CD4-positive, alpha-beta T cell treated with Interleukin-6 for 4 hours (primary cell): ENCODE measurements at regions not wholly inside any gene's neighbourhood (a gene's known extent, or its start where the extent isn't known, plus 50 kb on each side); places are given as distances from the start of the nearest gene placed in this dataset.

Experiments used
- DNase-seq: peaks from one replicate; pipeline ENCODE4 v3.0.0-alpha.2; 2020; ENCODE audit warnings: mixed read lengths

DNA sequence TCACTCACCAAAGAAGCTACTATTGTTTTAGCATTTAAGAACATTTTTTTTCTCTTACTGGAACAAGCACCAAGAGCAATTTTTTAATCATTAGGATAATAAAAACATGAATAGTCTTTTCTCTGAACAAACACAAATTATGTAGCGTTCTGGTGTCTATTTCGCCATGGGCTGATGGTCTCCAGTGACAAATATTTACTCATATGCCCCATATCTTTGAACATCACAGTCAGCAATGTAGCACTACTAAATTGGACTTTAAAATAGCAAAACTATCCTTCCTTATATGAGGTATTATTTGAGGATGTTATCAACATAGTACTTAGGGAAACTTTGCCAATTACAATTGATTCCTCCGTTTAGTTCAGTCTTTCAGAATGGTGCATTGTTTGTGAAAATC lies 1326.0 kb upstream of the ZEB2 start:
- no peak for DNase-seq

DNA sequence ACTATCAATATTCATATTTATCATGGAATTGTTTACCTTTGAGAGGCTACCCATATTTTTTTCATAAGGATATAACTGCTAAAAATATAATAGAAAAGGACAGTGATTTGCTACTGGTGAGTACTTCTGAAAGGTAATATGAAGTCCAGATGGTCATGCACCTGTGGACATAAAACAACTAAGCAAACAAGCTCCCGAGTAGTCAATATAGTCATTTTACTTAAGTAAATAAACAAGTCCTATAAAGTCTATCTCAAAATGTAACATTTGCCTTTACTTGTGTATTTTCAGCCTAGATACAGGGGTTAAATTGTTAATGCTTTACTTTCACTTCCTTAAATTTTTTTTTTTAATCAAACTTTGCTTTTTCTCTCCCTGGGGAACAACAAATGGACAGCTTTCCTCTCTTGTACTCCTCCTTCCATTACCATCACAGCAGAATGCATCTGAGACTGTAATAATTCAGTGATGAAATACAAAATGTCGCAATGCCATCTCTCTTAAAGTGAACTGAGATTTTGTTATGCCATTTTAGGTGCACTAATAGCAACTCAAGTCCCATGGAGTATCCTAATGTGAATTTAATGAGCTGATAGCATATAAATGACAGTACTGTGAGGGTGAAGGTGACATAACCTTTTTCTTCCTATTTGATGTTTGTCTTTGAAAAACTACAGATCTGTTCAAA lies 1325.4 kb upstream of the ZEB2 start:
- no peak for DNase-seq

- DNase-seq = no peak
Measured at GRCh38 chr2:145841973-145842372, 1322.1 kb upstream of the ZEB2 start.

DNA sequence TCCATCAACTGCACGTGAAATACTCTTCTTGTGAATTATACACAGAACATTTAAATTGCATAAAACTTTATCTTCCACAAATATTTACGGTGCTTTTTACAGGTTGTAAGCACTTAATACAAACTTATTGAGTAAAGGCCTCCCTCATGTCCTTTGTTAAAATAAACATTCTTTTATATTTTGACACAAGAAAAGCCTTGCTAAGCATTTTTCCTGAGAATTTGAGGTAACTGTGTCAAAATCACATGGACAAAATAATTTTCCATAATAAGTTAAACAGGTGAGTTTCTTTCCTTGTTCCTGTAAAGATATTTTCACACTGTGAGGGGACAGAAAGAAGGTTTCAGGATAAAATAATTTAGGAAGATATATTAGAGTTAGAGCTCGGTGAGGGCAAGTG lies 1317.1 kb upstream of the ZEB2 start:
- no peak for DNase-seq

DNA sequence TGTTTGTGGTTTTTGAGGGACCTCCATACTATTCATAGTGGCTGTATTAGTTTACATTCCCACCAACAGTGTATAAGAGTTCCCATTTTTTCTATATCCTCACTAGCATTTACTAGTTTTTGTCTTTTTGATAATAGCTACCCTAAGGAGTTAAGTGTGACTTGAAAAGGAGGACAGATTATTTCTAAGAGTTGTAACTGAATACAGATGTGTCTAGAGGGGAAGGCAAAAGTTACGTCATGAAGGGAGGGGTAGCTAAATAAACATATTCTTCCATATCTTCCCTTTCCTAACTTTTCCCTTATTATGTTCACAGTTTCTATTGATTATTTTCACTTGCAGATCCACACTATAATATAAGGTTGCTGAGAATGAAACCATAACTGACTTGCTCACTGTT lies 1315.7 kb upstream of the ZEB2 start:
- DNase-seq = no peak

- no peak for DNase-seq
Measured at GRCh38 chr2:145832681-145833080, 1312.8 kb upstream of the ZEB2 start.

DNA sequence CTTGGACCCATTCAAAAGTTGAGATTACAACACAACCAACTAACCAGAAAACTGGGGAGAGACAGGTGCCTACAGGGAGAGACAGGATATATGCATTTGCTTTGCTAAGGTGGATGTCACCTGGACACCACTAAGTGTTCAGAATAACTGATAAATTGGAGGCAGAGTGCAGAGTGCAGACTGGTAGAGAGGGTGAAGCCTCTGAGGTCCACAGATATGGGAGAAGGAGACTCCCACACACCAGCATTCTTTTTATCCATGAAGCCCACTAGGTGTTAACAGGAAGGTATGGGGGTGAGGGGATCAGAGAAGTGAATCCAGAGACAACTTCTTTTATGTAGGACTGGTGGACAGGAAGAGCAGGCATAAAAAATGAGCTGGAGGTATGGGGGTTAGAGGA lies 1310.0 kb upstream of the ZEB2 start:
- no peak for DNase-seq

- no peak for DNase-seq
Measured at GRCh38 chr2:145827235-145827634, 1307.3 kb upstream of the ZEB2 start.

GRCh38 chr2:145824384-145824783 lies 1304.5 kb upstream of the ZEB2 start:
- no peak for DNase-seq

- no peak for DNase-seq
Measured at GRCh38 chr2:145822892-145823534, 1303.1 kb upstream of the ZEB2 start.

DNA sequence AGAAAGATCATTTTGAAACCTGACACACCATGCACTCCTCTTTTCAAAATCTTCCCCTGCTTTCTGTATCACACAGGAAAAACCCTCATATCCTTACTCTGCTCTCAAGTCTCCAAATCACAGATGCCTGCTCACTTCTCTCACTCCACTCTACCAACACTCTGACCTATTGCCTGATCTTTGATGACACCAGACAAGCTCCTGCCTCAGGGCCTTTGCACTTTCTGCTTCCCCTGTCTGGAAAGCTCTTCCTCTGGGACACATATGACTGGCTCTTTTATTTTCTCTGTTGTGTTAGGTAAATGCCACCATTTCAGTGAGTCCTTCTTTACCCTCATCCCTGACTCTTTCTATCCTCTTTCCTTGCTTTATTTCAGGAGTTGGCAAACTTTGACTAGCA lies 1300.7 kb upstream of the ZEB2 start:
- DNase-seq = no peak

DNA sequence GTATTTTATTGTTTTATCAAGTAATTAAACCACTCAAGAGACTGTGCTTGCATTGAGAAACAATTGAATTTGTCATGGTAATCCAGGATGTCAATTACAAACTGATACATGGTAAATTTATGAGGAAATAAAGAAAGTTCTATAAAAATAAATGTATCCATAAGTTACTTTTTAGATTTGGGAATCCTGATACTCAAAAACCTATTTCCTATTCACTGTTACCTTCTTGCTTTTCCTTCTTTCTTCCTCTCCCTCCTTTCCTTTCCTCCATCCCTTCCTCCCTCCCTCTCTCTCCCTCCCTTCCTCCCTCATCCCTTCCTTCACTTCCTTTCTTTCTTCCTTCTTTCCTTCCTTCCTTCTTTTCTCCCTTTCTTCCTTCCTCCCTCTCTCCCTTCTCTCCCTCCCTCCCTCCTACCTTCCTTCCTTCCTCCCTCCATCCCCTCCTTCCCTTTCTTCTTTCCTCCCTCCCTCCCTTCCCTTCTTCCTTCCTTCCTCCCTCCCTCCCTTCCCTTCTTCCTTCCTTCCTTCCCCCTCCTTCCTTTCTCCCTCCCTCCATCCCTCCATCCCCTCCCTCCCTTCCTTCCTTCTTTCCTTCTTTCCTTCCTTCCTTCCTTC lies 1299.1 kb upstream of the ZEB2 start:
- no peak for DNase-seq

- no peak for DNase-seq
Measured at GRCh38 chr2:145815933-145816332, 1296.0 kb upstream of the ZEB2 start.

DNA sequence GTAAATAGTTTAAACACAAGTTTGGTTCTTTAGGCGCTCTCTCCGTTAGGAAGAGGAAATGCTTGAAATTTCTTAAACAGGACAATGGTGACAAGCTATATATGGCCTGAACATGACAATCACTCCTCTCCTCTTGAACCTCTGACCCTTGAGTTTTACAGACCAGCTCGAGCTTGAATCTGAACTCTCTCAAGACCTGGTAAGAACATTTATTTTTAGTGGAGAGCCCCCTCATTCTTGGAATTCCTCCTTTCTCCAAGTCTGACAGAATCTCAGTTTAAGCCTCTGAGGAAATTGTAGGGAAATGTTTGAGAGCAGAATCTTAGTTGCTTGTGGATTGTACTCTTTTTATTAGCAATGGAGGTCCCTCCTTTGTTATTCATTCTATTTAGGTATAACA lies 1293.6 kb upstream of the ZEB2 start:
- no peak for DNase-seq

DNA sequence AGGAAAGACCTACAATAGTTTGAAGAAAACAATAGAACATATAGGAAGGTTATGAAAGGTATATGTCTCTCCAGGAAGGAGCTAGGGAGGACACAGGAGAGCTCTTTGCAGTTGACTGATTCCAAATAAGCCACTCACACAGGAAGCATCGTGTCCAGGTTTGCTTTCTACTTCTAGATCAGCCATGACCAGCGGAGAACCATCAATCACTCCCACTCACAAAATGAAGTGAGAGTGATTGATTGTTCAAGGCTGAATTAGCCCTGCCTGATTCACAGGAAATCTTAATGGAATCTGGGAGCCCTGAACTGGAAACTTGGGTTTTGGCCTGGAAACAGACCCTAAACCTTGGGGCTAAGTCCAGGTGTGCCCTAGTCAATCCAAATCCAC lies 1292.2 kb upstream of the ZEB2 start:
- no peak for DNase-seq

DNA sequence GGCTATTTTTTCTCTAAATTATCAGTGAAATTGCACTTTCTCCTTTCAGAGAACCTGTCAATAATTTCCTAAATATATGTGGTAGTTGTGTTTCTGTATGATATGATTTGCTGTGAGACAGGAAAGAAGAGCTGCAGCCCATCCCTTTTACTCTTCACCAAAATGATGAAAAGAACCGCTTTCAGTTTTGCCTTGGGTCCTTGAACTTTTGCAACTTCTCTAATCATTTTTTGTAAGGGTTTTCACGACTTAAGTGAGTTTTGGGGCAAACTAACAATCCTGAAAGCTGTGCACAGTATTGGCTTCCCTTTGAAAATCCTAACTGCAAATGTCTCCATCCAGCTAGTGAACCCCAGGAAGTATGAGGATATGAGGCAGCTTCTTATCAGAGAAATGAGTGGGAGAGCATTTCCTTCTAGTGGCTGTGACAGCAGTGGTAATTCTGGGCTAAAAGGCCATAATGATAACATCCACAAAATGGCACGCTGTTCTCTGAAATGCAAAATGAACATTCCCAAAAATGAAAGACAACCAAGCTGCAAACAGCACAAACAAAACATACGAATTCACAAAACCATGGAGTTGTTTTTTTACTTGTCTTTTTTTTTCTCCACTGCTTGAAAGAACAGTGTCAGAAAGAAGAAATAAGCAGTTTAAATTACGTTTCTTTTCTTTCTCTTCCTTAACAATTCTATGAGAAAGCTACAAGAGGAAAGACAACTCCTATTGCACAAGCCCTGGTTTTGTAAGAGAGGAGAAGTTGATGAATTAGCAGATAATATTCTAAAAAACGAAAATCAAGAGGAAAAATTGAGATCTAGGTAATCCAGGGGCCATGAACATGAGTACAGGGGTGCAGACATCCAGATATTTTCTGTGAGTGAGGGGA lies 1291.6 kb upstream of the ZEB2 start:
- DNase-seq = no peak

- no peak for DNase-seq
Measured at GRCh38 chr2:145807968-145808367, 1288.0 kb upstream of the ZEB2 start.

DNA sequence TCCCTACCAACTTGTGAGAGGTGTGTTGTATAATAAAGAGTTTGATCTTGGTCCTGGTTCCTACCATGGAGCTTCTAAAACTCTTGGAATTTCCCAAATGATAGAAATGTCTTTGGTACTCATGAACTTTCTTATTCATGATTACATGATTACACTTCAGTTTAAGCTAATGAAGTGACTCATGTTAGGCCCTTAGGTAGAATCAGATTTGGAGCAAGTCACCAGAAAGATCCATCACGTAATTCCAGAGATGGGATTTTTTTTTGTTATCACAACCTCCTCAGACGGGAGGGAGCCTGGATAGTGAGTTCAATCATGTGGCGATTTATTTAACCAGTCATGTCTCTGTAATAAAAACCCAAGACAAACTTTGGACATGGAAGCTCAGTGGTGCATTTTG lies 1287.6 kb upstream of the ZEB2 start:
- DNase-seq = no peak

GRCh38 chr2:145806546-145806945 lies 1286.6 kb upstream of the ZEB2 start:
- no peak for DNase-seq

DNA sequence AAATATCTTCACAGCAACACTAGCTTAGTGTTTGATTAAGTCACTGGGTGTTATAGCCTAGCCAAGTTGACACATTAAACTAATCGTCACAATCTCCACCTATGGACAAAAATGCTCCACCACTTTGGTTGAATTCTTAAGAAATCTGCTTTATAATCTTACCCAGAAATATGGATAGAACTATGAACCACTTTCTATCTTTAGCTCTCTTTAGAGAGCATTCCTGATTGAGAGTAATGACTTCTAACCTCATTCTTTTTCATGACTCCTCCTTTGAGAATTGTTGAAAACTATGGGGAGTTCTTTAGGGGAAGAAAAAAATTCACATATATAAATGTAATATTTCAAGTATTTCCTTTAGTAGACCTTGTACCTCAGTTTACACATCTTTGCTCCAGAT lies 1282.2 kb upstream of the ZEB2 start:
- no peak for DNase-seq

DNA sequence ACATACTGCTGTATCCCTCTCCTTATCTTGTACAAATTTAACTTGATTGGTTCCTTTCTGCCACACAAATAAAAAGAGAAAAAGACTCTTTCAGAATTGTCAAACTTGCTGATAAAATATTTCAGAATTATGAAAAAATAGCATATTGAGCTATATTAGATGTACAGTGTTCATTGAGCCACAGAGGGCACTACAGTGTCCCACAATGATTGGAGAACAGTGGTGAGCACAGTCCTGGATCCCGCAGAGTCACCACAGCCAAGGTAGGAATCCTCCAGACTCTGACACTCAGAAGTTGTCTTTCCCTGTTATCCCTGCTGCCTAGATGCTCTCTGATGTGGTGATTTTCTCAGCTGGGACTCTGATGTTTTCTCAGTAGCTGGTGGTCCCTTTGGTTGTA lies 1281.3 kb upstream of the ZEB2 start:
- DNase-seq = no peak

GRCh38 chr2:145800151-145801091 lies 1280.5 kb upstream of the ZEB2 start:
- no peak for DNase-seq
